Osteocyte (in vitro differentiated cells): ENCODE measurements at regions not wholly inside any gene's neighbourhood (a gene's known extent, or its start where the extent isn't known, plus 50 kb on each side); places are given as distances from the start of the nearest gene placed in this dataset.
A peak's percentile ranks its signal among the peaks of the same experiment; 100 is the strongest.

Source experiments
- DNase-seq: peaks from one replicate; pipeline ENCODE4 v3.0.0; 2021; ENCODE audit warnings: mixed read lengths; ENCODE audit not compliant: unreplicated experiment; ENCODE audit errors: extremely low spot score
- H3K27ac Mint-ChIP-seq: one replicate; pipeline ENCODE4 v1.8.0; 2021; ENCODE audit warnings: mild to moderate bottlenecking, mixed read lengths; ENCODE audit not compliant: unreplicated experiment
- H3K27me3 Mint-ChIP-seq: one replicate; pipeline ENCODE4 v1.8.0; 2021; ENCODE audit warnings: mixed read lengths; ENCODE audit not compliant: unreplicated experiment
- H3K36me3 Mint-ChIP-seq: one replicate; pipeline ENCODE4 v1.8.0; 2021; ENCODE audit warnings: mixed read lengths; ENCODE audit not compliant: unreplicated experiment
- H3K4me1 Mint-ChIP-seq: one replicate; pipeline ENCODE4 v1.8.0; 2021; ENCODE audit warnings: mixed read lengths; ENCODE audit not compliant: unreplicated experiment
- H3K4me3 Mint-ChIP-seq: one replicate; pipeline ENCODE4 v1.8.0; 2021; ENCODE audit warnings: mild to moderate bottlenecking, moderate library complexity, mixed read lengths; ENCODE audit not compliant: unreplicated experiment
- H3K9me3 Mint-ChIP-seq: one replicate; pipeline ENCODE4 v1.8.0; 2021; ENCODE audit warnings: mixed read lengths; ENCODE audit not compliant: unreplicated experiment
- TF ChIP-seq, protein P1 (sequence below): fragments of 200-600 bp; sonication (generic); IDR thresholded peaks from 2 replicates; pipeline ENCODE4 v1.5.0; 2021; ENCODE audit warnings: antibody characterized with exemption, mild to moderate bottlenecking, moderate library complexity

DNA sequence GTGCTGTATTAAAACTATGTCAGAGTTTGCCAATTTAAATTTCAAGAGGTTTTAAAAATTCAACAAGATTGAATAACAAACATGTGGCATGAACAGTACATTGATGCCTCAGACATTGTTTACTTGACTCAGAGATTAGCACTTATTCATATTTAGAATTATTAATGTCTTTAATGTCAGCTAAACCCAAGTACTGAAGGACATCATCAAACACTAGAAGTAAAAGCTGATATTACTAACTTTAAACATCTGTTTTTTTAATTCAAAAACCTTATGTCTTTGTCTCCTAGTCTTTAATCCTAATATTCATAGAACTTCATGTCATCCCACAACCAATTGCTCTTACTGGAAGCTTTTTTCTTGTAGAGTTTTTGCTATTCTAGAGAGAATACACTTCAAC is 406.2 kb upstream of the PCDH7 start:
- DNase-seq = no peak
- no peaks in the 10 kb centered on the region for H3K4me1 Mint-ChIP-seq
- no peaks in the 10 kb centered on the region for H3K27me3 Mint-ChIP-seq
- H3K36me3 Mint-ChIP-seq = no peaks in the 10 kb centered on the region
- H3K27ac Mint-ChIP-seq = no peak overlapping the region
- TF ChIP-seq, protein P1, sequence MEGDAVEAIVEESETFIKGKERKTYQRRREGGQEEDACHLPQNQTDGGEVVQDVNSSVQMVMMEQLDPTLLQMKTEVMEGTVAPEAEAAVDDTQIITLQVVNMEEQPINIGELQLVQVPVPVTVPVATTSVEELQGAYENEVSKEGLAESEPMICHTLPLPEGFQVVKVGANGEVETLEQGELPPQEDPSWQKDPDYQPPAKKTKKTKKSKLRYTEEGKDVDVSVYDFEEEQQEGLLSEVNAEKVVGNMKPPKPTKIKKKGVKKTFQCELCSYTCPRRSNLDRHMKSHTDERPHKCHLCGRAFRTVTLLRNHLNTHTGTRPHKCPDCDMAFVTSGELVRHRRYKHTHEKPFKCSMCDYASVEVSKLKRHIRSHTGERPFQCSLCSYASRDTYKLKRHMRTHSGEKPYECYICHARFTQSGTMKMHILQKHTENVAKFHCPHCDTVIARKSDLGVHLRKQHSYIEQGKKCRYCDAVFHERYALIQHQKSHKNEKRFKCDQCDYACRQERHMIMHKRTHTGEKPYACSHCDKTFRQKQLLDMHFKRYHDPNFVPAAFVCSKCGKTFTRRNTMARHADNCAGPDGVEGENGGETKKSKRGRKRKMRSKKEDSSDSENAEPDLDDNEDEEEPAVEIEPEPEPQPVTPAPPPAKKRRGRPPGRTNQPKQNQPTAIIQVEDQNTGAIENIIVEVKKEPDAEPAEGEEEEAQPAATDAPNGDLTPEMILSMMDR = no peak
- no peak overlapping the region for H3K4me3 Mint-ChIP-seq
- no peaks in the 10 kb centered on the region for H3K9me3 Mint-ChIP-seq

DNA sequence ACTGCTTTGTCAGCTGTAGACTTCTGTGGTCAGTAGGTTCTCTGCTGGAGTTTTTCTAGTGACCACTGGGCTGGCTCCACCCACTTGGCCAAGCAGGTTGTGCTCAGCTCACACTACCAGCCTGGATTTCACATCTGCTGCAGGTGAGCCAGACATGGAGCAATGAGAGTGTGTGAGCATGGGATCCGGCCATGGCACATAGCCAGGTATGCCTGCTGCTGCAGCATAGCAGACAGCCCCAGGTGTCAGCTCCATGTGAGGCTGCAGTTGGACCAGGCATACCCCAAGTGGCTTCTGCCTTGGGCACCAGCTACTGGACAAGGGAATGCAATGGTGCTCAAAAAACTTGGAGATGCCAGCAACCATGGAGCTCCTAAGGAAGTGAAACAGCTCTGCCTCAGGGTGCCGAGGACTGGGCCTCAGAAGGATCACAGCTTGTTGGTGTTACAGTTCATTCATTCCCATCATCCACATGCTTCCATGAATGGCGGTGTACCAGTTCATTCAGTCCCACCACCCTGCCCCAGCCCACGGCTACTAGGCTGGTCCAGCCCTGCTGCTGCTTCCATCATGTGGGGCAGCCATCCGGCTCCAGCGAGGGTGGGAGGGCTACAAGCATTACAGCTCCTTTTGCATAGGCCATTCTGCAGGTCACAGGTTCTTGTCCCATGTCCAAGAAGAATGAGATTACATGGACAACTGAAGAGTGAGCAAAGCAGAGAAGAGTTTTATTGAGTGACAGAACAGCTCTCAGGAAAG is 389.1 kb upstream of the PCDH7 start:
- H3K4me1 Mint-ChIP-seq = peaks cover 10% of the 10 kb centered on the region
- H3K27me3 Mint-ChIP-seq = no peaks in the 10 kb centered on the region
- DNase-seq = no peak
- H3K27ac Mint-ChIP-seq = no peak overlapping the region
- TF ChIP-seq, protein P1 = no peak
- peaks cover 7% of the 10 kb centered on the region for H3K9me3 Mint-ChIP-seq
- H3K36me3 Mint-ChIP-seq = no peaks in the 10 kb centered on the region
- no peak overlapping the region for H3K4me3 Mint-ChIP-seq

DNA sequence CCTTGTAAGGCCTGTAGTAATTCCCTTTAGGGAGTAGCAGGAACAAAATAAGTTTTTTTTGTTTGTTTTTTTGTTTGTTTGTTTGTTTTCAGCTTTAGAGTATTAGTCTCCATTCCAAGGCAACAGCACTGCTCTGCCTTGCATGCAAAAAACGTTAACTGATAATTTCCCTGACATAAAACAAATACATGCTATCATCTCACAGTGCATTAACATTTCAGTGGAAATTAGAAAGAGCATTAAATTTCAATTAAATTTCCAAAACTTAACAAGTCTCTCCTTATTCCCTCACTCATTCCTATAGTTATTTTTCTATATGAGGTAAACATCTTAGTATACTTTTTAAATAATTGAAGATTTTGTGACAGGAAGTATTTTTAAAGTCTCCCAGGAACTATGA is 378.4 kb upstream of the PCDH7 start:
- Mint-ChIP-seq H3K27me3 (no peaks in the 10 kb centered on the region), H3K27ac (peak overlapping the region; percentile 63), H3K4me1 (peaks cover 39% of the 10 kb centered on the region), H3K36me3 (no peaks in the 10 kb centered on the region), H3K9me3 (peaks cover 5% of the 10 kb centered on the region), H3K4me3 (no peak overlapping the region)
- TF ChIP-seq, protein P1 = no peak
- DNase-seq = no peak

DNA sequence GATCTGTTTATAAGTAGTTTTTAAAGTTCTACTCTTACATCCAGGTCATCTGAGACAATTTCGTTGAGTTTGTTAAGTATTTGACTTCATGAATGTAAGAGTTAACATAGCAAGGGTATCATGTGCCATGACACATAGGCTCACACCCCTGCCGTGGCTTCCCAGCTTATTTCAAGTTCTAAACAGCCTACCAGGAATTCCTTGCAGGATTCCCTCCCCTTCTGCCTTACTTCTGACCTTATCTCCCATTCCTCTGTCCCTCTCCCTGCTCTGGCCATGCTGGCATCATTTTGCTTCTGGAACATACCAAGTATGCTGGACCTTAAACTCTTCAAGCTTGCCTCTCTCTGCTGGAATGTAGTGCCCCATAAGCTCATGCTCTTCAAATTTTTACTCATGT is 369.9 kb upstream of the PCDH7 start:
- no peak for DNase-seq
- no peak overlapping the region for H3K27ac Mint-ChIP-seq
- H3K27me3 Mint-ChIP-seq = no peaks in the 10 kb centered on the region
- no peaks in the 10 kb centered on the region for H3K36me3 Mint-ChIP-seq
- TF ChIP-seq, protein P1 = no peak
- H3K4me3 Mint-ChIP-seq = no peak overlapping the region
- peaks cover 11% of the 10 kb centered on the region for H3K9me3 Mint-ChIP-seq
- peaks cover 3% of the 10 kb centered on the region for H3K4me1 Mint-ChIP-seq

DNA sequence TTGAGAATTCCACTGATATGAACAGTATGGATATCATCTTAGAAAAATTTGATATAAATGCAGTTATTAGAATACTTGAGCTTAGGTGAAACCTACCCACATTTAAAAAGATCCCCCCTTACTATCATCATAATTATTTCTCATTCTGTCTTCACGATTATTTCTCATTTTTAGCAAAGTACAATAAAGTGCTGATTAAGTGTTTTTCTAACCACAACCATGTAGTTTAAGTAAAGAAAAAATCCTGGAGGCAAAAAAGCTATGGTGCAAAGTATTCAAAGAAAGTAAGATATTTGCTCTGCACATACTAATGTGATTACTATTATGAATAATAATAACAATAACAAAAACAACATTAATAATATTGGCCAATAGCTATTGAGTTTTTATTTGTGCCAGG is 365.6 kb upstream of the PCDH7 start:
- Mint-ChIP-seq H3K4me1 (peaks cover 3% of the 10 kb centered on the region), H3K27me3 (no peaks in the 10 kb centered on the region), H3K9me3 (peaks cover 24% of the 10 kb centered on the region), H3K27ac (no peak overlapping the region), H3K4me3 (no peak overlapping the region), H3K36me3 (no peaks in the 10 kb centered on the region)
- TF ChIP-seq, protein P1 = no peak
- no peak for DNase-seq
